Activated T-cell treated with anti-CD3 and anti-CD28 coated beads for 24 hours (primary cell): ENCODE measurements at regions not wholly inside any gene's neighbourhood (a gene's known extent, or its start where the extent isn't known, plus 50 kb on each side); places are given as distances from the start of the nearest gene placed in this dataset.
"Not testable (repeated sequence)": the region's sequence is repeated elsewhere in the genome, so short reads cannot be mapped to it uniquely, and the experiment has no call there.

Source experiments
- DNase-seq: peaks from one replicate; pipeline ENCODE4 v3.0.0-alpha.2; 2020; ENCODE audit warnings: low read depth

- not testable (repeated sequence) for DNase-seq
Measured at GRCh38 chr15:20267051-20267730, 274.4 kb downstream of the GOLGA6L6 start.

- DNase-seq, result not testable (repeated sequence)
Measured at GRCh38 chr15:20265710-20266109, 275.9 kb downstream of the GOLGA6L6 start.

GRCh38 chr15:20261321-20262280 lies 280.0 kb downstream of the GOLGA6L6 start:
- DNase-seq, result not testable (repeated sequence)

DNA sequence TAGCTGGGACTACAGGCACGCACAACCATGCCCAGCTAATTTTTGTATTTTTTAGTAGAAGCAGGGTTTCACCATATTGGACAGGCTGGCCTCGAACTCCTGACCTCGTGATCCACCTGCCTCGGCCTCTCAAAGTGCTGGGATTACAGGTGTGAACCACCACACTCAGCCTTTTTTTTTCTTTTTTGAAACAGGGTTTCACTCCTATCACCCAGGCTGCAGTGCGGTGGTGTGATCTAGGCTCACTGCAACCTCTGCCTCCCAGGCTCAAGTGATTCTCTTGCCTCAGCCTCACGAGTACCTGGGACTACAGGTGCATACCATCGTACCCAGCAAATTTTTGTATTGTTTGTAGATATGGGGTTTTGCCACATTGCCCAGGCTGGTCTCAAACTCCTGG lies 280.9 kb downstream of the GOLGA6L6 start:
- DNase-seq, result not testable (repeated sequence)

- DNase-seq, result not testable (repeated sequence)
Measured at GRCh38 chr15:20259559-20260190, 281.9 kb downstream of the GOLGA6L6 start.

- not testable (repeated sequence) for DNase-seq
Measured at GRCh38 chr15:20256394-20256793, 285.2 kb downstream of the GOLGA6L6 start.

- not testable (repeated sequence) for DNase-seq
Measured at GRCh38 chr15:20255641-20256040, 286.0 kb downstream of the GOLGA6L6 start.

DNA sequence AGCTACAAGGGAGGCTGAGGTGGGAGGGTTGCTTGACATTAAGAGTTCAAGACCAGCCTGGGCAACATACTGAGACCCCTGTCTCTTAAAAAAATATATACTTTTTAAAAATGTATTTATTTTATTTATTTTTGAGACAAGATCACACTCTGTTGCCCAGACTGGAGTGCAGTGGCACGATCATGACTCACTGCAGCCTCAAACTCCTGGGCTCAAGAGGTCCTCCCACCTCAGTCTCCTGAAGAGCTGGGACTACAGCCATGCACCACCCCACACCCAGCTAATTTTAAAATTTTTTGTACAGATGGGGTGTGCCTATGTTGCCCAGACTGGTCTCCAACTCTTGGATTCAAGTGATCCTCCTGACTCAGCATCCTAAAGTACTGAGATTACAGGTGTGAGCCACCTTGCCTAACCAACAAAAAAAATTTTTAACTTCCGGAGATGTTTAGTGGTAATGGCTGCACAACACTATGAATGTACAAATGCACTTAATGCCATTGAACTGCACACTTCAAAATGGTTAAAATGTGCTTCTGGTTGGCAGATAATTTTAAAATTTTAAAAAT lies 288.5 kb downstream of the GOLGA6L6 start:
- not testable (repeated sequence) for DNase-seq

DNA sequence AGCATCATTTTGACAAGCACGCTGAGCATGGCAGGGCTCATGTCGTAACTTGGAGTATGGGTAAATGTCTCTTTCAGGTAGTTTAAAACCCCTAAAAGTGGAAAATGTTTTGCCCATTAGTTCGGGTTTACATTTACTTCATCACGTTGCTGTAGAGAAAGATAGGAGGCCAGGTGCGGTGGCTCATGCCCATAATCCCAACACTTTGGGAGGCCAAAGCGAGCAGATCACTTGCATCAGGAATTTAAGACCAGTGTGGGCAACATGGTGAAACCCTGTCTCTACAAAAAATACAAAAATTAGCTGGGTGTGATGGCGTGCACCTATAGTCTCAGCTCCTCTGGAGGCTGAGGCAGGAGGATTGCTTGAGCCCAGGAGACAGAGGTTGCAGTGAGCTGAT lies 289.6 kb downstream of the GOLGA6L6 start:
- not testable (repeated sequence) for DNase-seq

DNA sequence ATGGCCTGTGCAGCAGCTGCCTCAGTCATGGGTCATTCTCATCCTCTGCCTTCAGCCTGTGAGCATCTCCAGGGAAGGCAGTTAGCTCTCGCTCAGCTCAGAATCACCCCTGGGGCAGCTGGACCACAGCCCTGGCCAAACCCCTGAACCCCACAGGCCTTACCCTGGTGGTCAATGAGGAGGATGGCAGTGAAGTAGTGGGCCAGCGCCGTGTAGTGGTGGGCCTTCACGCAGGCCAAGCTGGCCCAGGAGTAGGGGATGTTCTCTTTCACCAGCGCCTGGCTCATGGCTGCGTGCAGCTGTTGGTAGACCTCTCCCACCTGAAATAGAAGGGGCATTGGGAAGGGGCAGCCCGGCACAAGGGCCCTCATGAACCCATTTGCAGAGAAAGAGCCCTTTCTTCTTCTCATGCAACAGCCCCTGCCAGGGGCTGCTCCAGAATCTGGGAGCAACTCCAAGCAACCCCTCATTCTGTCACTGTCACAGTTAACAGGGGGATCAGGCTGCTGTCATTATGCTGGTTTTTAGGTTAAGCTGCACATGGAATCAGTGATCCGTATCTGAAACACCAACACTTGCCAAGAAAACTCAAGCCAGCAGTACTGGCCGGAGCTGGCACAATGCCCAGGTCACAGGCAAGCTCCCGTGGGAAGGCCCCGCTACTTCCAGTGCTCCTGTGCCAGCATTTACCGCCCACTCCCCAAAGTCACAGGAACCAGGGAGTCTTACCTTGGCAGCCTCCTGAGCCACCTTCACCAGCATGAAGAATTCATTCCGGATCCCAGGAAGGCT lies 290.2 kb downstream of the GOLGA6L6 start:
- DNase-seq, result not testable (repeated sequence)

GRCh38 chr15:20250206-20250605 lies 291.4 kb downstream of the GOLGA6L6 start:
- not testable (repeated sequence) for DNase-seq

DNA sequence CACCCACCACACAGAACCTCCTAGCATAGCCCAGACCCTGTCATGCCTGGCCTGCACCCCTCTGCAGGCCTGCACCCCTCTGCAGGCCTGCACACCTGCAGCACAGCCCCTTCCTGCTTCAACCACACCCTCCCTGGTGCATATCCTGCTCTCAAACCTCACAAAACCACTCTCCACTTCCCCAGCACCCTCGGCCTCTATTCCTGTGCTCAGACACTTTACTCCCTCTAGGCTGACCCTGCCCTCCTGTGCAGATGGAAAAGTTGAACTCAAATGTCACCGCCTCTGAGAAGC lies 292.0 kb downstream of the GOLGA6L6 start:
- not testable (repeated sequence) for DNase-seq

DNA sequence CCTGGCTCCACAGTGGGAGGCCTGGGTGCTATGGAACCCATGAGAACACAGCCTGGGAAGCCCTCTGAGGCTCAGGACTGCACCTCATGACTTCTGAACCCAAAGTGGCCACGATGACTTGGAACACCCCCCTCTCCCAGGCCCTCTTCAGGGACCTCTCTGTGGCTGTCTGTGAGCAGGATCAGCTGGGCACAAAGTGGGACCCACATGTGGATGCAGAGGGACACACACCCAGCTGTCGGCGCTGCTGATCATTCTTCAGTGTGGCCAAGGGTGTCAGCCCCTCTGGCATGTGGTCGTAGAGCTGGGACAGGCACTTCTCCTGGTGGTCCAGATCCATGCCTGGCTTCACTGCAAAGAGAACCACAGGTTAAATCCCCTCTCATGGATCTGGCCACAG lies 293.2 kb downstream of the GOLGA6L6 start:
- not testable (repeated sequence) for DNase-seq

DNA sequence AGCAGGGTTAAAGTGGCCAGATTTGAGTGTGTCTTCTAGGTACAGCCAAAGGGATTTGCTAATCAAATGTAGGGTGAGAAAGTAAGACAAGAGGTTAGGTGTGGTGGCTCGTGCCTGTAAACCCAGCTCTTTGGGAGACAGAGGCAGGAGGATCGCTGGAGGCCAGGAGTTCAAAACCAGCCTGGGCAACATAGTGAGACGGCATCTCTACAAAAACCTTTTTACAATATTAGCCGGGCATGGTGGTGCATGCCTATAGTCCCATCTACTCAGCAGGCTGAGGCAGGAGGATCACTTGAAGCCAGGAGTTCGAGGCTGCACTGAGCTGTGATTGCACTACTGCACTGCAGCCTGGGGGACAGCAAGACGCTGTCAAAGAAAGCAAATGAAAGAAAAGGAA lies 294.5 kb downstream of the GOLGA6L6 start:
- DNase-seq, result not testable (repeated sequence)

DNA sequence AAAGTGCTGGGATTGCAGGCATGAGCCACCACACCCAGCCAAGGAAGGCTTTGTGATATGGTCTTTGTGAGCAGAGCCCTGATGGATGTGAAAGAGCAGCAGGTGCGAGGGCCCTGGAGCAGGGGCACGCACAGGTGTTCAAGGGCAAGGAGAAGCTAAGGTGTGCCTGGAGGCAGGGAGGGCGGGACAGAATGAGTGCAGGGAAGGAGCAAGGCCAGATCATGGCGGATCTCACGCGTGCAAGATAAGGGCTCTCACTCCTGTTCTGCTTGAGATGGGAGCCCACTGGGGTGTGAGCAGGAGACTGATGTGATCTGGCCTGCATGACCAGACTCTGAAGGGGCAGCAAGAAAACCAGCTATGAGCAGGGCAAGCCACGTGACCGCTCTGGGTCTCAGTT lies 295.0 kb downstream of the GOLGA6L6 start:
- not testable (repeated sequence) for DNase-seq

DNA sequence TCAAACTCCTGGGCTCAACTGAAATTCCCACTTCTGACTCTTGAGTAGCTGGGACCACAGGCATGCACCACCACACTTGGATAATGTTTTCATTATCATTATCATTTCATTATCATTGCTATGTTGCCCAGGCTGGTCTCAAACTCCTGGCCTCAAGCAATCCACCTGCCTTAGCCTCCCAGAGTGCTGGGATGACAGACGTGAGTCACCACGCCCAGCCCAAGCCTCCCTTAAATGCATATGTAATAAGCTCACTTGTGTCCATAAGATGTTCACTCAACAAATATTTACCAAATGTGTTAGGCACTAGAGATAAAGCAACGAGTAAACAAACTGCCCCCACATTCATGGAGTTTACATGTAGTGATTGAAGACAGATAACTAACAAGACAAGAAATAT lies 295.7 kb downstream of the GOLGA6L6 start:
- not testable (repeated sequence) for DNase-seq

DNA sequence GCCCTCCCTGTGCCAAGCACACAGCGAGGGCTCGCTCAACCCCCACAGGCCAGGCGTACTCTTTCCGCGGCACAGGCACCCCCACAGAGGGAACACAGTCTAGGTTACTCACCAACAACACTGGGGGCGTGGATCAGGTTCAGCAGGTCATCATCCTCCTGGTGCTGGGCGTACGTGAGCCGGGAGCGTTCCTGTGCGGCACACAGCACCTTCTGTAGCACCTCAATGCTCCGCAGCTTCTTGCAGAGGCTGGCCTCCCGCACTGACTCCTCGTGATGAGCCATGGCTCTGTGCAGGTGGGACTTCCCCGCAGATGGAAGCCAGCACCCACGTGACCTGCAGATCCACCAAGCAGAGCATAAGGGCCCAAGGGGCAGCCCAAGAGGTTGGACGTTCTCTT lies 296.8 kb downstream of the GOLGA6L6 start:
- not testable (repeated sequence) for DNase-seq

DNA sequence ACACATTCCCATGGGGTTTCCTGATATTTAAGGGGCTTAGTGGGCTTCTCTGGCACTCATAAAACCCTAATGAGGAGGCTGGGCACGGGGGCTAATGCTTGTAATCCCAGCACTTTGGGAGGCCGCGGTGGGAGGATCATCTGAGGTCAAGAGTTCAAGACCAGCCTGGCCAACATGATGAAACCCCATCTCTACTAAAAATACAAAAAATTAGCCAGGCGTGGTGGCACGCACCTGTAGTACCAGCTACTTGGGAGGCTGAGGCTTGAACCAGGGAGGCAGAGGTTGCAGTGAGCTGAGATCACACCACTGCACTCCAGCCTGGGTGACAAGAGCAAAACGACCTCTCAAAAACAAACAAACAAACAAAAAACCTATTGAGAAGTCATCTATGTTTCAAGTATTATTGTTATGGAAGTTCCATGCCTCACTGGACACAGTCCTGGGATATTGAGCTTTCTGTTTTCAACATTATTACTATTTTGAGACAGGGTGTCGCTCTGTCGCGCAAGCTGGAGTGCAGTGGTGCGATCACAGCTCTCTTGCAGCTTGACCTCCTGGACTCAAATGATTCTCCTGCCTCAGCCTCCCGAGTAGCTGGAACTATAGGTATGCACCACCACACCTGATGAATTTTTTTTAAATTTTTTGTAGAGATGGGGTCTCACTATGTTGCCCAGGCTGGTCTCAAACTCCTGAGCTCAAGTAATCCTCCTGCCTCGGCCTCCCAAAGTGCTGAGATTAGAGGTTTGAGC lies 297.9 kb downstream of the GOLGA6L6 start:
- DNase-seq, result not testable (repeated sequence)

DNA sequence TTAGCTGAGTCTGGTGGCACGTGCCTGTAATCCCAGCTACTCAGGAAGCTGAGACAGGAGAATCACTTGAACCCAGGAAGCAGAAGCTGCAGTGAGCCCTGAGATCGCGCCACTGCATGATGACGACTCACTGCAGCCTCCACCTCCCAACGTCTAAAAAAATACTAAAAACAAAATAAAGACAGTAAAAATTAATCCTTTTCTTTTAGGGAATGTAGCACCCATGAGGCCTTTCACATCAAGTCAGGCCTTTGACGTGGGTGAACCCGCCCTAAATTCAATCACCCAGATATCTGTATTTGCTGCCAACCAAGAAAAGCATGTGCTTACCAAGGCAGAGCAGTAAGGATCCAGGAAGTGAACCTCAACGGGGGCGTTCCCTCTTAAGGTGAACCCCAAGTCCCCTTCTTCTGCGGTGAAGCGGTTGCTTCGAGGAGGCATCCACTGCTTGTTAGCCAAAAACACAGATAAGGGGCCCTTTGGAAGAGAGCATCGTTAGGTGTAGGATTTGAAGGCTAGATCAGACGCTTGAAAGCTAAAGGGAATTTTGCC lies 301.2 kb downstream of the GOLGA6L6 start:
- DNase-seq, result not testable (repeated sequence)

GRCh38 chr15:20239186-20239585 lies 302.4 kb downstream of the GOLGA6L6 start:
- DNase-seq, result not testable (repeated sequence)
